Psoas muscle (tissue), 7 donors: ENCODE measurements at regions not wholly inside any gene's neighbourhood (a gene's known extent, or its start where the extent isn't known, plus 50 kb on each side); places are given as distances from the start of the nearest gene placed in this dataset.
A peak's percentile ranks its signal among the peaks of the same experiment; 100 is the strongest.

Experiments used
- ATAC-seq, 4 donors: fragments of 200-7000 bp; cut with Tn5 transposase; one replicate each; pipeline ENCODE4 v1.9.1; 2020; ENCODE audit warnings: moderate library complexity in 3 of 4, mild to moderate bottlenecking in 2 of 4
- DNase-seq, 2 donors: peaks; one replicate each; pipeline ENCODE4 v3.0.0-alpha.2; 2020
- H3K27ac ChIP-seq: fragments of 200-600 bp; one replicate; pipeline ENCODE4 v1.8.0; 2022
- H3K27me3 ChIP-seq, 3 donors: fragments of 200-600 bp in 1 of 3; one replicate each; pipeline versions ENCODE4 v1.6.1 to v1.8.0; 2013 to 2022; ENCODE audit warnings: low read length in 2 of 3, mild to moderate bottlenecking in 2 of 3, moderate library complexity in 1 of 3; ENCODE audit not compliant: insufficient read depth in 3 of 3
- H3K36me3 ChIP-seq, 2 donors: fragments of 200-600 bp in 1 of 2; one replicate each; pipeline versions ENCODE4 v1.6.1 to v1.8.0; 2013 to 2022; ENCODE audit warnings: low read depth in 1 of 2, mild to moderate bottlenecking in 1 of 2, moderate library complexity in 1 of 2; ENCODE audit not compliant: insufficient read depth in 1 of 2
- H3K4me1 ChIP-seq: fragments of 200-600 bp; one replicate; pipeline ENCODE4 v1.8.0; 2022
- H3K4me3 ChIP-seq: fragments of 200-600 bp; one replicate; pipeline ENCODE4 v1.8.0; 2022; ENCODE audit warnings: mild to moderate bottlenecking
- H3K9me3 ChIP-seq: fragments of 200-600 bp; one replicate; pipeline ENCODE4 v1.8.0; 2022
- CTCF ChIP-seq: fragments of 200-600 bp; IDR thresholded peaks from one replicate; pipeline ENCODE4 v1.8.0; 2022; ENCODE audit warnings: antibody characterized with exemption
- WGBS, 3 donors: extraction: QIAGEN DNeasy Blood & Tissue Kit; methylation state at CpG; one replicate each; pipeline versions ENCODE4 v1.1.6 to v1.1.7; 2013; 5-methylcytosine and 5-hydroxymethylcytosine counted together
- intact Hi-C, 2 donors: fragments of 100-400 bp; cut with DNase I; formaldehyde crosslinking; loops; one replicate each; pipeline versions ENCODE4 v1.11.0 to v1.14.2; 2022
- donor health status: healthy with polysubstance abuse.
- donor health status: DM: no; HTN: no; CAD: no; lungs with moderate emphysema.
- donor health status: Bipolar disorder and iron deficiency.
- donor health status: healthy.
- donor health status: DM: yes; HTN: yes; CAD: no.
- donor health status: DM: no; HTN: no; CAD: no.
- donor health status: DM: yes; HTN: yes; CAD: no.

GRCh38 chr10:10886861-10887531 is 130.7 kb upstream of the CELF2 start:
- TF ChIP-seq CTCF = no peak
- Histone ChIP-seq H3K9me3 (peaks cover 6% of the 10 kb centered on the region), H3K4me3 (no peak overlapping the region), H3K36me3 (no peaks in the 10 kb centered on the region), H3K27ac (no peak overlapping the region), H3K27me3 (no peaks in the 10 kb centered on the region), H3K4me1 (peaks cover 9% of the 10 kb centered on the region)
- DNase-seq (no peak), ATAC-seq (peak in 2 of 4 donors; percentile 15 to 23)
- 47 to 52% (median 51%) methylated on average over 9 of the region's 9 CpGs for WGBS, 3 donors
- intact Hi-C loops = loop anchor here in 1 of 2 donors (10.0 kb wide), 1 partner anchor 92 kb away; no protein-coding TSS in a partner anchor

GRCh38 chr10:10891124-10892082 is 126.3 kb upstream of the CELF2 start:
- Histone ChIP-seq H3K27me3 (no peaks in the 10 kb centered on the region), H3K9me3 (no peaks in the 10 kb centered on the region), H3K4me1 (peaks cover 17% of the 10 kb centered on the region), H3K27ac (peak overlapping the region; percentile 75), H3K4me3 (no peak overlapping the region), H3K36me3 (no peaks in the 10 kb centered on the region)
- ATAC-seq (peak; percentile 88 to 97 (median 90)), DNase-seq (peak; percentile 23 to 72)
- intact Hi-C loops = no loop called here
- no peak for TF ChIP-seq CTCF
- WGBS, 3 donors = 31 to 44% (median 32%) methylated on average over 10 of the region's 10 CpGs

GRCh38 chr10:10892290-10892875 is 125.3 kb upstream of the CELF2 start:
- Histone ChIP-seq H3K27ac (peak overlapping the region; percentile 75), H3K9me3 (no peaks in the 10 kb centered on the region), H3K36me3 (no peaks in the 10 kb centered on the region), H3K27me3 (no peaks in the 10 kb centered on the region), H3K4me3 (no peak overlapping the region), H3K4me1 (peaks cover 13% of the 10 kb centered on the region)
- WGBS, 3 donors = 39 to 62% (median 53%) methylated on average over 3 of the region's 3 CpGs
- ATAC-seq (no peak), DNase-seq (no peak)
- intact Hi-C loops = no loop called here
- TF ChIP-seq CTCF = no peak

GRCh38 chr10:10897400-10897799 is 120.3 kb upstream of the CELF2 start:
- Histone ChIP-seq H3K4me3 (no peak overlapping the region), H3K9me3 (no peaks in the 10 kb centered on the region), H3K4me1 (peaks cover 4% of the 10 kb centered on the region), H3K27me3 (no peaks in the 10 kb centered on the region), H3K36me3 (no peaks in the 10 kb centered on the region), H3K27ac (no peak overlapping the region)
- DNase-seq (no peak), ATAC-seq (no peak)
- intact Hi-C loops = no loop called here
- TF ChIP-seq CTCF = no peak
- WGBS, 3 donors = 94 to 99% (median 94%) methylated on average over 3 of the region's 3 CpGs
